HL-60 (cell line): ENCODE measurements at regions not wholly inside any gene's neighbourhood (a gene's known extent, or its start where the extent isn't known, plus 50 kb on each side); places are given as distances from the start of the nearest gene placed in this dataset.

Experiments used
- DNase-seq, 2 experiments: peaks; one replicate each; pipeline ENCODE4 v3.0.0-alpha.2; 2010 to 2020; ENCODE audit warnings: low read depth in 1 of 2, low spot score in 1 of 2
- H3K27ac ChIP-seq: fragments of 250-450 bp; sonication (Bioruptor Pico); replicated peaks from 2 replicates; pipeline ENCODE4 v1.5.1; 2020; ENCODE audit warnings: mild to moderate bottlenecking, moderate library complexity
- H3K27me3 ChIP-seq: fragments of 250-450 bp; sonication (Bioruptor Pico); 2 replicates; pipeline ENCODE4 v1.5.1; 2021; ENCODE audit warnings: mild to moderate bottlenecking, moderate library complexity; ENCODE audit not compliant: insufficient read depth, poor library complexity, severe bottlenecking
- H3K4me3 ChIP-seq: replicated peaks from 2 replicates; pipeline ENCODE4 v1.5.1; 2011; ENCODE audit warnings: mild to moderate bottlenecking, control low read depth, low read length; ENCODE audit not compliant: insufficient read depth
- GABPA ChIP-seq: IDR thresholded peaks from 2 replicates; pipeline ENCODE4 v1.6.1; 2012; ENCODE audit warnings: low read depth
- POLR2AphosphoS5 ChIP-seq: IDR thresholded peaks from 2 replicates; pipeline ENCODE4 v1.6.1; 2012; ENCODE audit warnings: low read depth
- SPI1 ChIP-seq: IDR thresholded peaks from 2 replicates; pipeline ENCODE4 v1.6.1; 2012; ENCODE audit warnings: low read depth, mild to moderate bottlenecking, borderline replicate concordance
- TF ChIP-seq, protein P1 (sequence below): IDR thresholded peaks from one replicate; pipeline ENCODE4 v1.5.1; 2011; ENCODE audit warnings: low read length, control low read depth, inconsistent platforms; ENCODE audit not compliant: insufficient read depth
- TF ChIP-seq, protein P2 (sequence below): IDR thresholded peaks from 2 replicates; pipeline ENCODE4 v1.6.1; 2012; ENCODE audit warnings: low read depth; ENCODE audit not compliant: insufficient replicate concordance

DNA sequence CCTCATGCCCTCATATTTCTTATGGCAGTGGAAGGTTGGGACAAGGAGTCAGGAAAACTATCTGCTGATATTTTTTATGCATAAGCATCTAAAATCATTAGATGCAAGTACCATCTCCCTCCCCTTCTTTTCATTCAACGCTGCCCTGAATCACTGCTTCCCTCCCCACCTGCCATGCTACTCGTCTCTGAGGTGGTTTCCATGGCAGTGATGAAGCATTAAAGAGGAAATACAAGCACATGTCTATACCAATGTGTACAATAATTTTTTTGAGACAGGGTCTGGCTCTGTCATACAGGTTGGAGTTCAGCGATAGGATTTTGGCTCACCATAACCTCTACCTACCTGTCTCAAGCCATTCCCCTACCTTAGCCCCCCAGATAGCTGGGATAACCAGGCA is 67.5 kb upstream of the SETMAR start:
- Histone ChIP-seq H3K27me3 (no peaks in the 10 kb centered on the region), H3K27ac (no peak overlapping the region), H3K4me3 (no peak overlapping the region)
- no peak for DNase-seq
- TF ChIP-seq, protein P1, sequence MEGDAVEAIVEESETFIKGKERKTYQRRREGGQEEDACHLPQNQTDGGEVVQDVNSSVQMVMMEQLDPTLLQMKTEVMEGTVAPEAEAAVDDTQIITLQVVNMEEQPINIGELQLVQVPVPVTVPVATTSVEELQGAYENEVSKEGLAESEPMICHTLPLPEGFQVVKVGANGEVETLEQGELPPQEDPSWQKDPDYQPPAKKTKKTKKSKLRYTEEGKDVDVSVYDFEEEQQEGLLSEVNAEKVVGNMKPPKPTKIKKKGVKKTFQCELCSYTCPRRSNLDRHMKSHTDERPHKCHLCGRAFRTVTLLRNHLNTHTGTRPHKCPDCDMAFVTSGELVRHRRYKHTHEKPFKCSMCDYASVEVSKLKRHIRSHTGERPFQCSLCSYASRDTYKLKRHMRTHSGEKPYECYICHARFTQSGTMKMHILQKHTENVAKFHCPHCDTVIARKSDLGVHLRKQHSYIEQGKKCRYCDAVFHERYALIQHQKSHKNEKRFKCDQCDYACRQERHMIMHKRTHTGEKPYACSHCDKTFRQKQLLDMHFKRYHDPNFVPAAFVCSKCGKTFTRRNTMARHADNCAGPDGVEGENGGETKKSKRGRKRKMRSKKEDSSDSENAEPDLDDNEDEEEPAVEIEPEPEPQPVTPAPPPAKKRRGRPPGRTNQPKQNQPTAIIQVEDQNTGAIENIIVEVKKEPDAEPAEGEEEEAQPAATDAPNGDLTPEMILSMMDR = no peak
- TF ChIP-seq, protein P2, sequence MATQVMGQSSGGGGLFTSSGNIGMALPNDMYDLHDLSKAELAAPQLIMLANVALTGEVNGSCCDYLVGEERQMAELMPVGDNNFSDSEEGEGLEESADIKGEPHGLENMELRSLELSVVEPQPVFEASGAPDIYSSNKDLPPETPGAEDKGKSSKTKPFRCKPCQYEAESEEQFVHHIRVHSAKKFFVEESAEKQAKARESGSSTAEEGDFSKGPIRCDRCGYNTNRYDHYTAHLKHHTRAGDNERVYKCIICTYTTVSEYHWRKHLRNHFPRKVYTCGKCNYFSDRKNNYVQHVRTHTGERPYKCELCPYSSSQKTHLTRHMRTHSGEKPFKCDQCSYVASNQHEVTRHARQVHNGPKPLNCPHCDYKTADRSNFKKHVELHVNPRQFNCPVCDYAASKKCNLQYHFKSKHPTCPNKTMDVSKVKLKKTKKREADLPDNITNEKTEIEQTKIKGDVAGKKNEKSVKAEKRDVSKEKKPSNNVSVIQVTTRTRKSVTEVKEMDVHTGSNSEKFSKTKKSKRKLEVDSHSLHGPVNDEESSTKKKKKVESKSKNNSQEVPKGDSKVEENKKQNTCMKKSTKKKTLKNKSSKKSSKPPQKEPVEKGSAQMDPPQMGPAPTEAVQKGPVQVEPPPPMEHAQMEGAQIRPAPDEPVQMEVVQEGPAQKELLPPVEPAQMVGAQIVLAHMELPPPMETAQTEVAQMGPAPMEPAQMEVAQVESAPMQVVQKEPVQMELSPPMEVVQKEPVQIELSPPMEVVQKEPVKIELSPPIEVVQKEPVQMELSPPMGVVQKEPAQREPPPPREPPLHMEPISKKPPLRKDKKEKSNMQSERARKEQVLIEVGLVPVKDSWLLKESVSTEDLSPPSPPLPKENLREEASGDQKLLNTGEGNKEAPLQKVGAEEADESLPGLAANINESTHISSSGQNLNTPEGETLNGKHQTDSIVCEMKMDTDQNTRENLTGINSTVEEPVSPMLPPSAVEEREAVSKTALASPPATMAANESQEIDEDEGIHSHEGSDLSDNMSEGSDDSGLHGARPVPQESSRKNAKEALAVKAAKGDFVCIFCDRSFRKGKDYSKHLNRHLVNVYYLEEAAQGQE = no peak
- no peak for TF ChIP-seq GABPA
- no peak for TF ChIP-seq POLR2AphosphoS5
- no peak for TF ChIP-seq SPI1

DNA sequence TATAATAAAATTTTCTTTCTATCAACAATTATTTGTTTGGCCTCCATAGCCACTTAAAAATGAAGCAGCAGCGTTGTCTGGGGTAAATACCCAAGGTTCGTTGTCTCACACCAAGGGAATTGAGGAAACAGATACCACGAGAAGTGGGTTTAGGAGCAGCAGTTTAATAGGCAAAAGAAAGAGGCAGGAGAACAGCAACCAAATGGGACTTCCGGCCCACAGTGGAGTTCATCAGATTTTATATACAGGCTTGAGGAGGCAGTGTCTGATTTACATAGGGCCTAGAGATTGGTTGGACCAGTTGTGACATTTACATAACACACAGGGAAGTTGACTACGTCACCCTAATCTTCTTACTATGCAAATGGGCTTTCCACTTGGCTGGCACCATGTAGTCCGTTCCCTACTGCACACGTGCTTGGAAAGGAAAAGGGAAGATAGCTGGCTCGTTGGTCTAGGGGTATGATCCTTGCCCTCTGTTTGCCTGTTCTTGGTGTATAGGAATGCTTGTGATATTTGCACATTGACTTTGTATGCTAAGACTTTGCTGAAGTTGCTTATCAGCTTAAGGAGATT is 61.5 kb upstream of the SETMAR start:
- Histone ChIP-seq H3K27ac (no peak overlapping the region), H3K27me3 (no peaks in the 10 kb centered on the region), H3K4me3 (no peak overlapping the region)
- DNase-seq = no peak
- no peak for TF ChIP-seq GABPA
- TF ChIP-seq POLR2AphosphoS5 = no peak
- no peak for TF ChIP-seq SPI1
- TF ChIP-seq, protein P1 = no peak
- TF ChIP-seq, protein P2 = no peak

DNA sequence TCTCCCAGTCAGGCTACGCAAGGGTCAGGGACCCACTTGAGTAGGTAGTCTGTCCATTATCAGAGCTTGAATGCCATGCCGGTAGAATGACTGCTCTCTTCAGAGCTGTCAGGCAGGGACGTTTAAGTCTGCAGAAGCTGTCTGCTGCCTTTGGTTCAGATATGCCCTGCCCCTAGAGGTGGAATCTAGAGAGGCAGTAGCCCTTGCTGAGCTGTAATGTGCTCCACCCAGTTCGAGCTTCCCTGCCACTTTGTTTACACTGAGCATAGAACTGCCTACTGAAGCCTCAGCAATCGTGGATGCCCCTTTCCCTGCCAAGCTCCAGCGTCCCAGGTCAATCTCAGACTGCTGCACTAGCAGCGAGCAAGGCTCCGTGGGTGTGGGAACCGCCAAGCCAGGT is 57.5 kb upstream of the SETMAR start:
- H3K27ac ChIP-seq = no peak overlapping the region
- no peak for DNase-seq
- H3K4me3 ChIP-seq = no peak overlapping the region
- TF ChIP-seq GABPA = no peak
- no peak for TF ChIP-seq POLR2AphosphoS5
- TF ChIP-seq SPI1 = no peak
- TF ChIP-seq, protein P2 = no peak
- TF ChIP-seq, protein P1 = no peak
- H3K27me3 ChIP-seq = no peaks in the 10 kb centered on the region
